RKO (cell line): ENCODE measurements at regions not wholly inside any gene's neighbourhood (a gene's known extent, or its start where the extent isn't known, plus 50 kb on each side); places are given as distances from the start of the nearest gene placed in this dataset.

Source experiments
- DNase-seq: peaks from one replicate; pipeline ENCODE4 v3.0.0-alpha.2; 2016; ENCODE audit warnings: low spot score

DNA sequence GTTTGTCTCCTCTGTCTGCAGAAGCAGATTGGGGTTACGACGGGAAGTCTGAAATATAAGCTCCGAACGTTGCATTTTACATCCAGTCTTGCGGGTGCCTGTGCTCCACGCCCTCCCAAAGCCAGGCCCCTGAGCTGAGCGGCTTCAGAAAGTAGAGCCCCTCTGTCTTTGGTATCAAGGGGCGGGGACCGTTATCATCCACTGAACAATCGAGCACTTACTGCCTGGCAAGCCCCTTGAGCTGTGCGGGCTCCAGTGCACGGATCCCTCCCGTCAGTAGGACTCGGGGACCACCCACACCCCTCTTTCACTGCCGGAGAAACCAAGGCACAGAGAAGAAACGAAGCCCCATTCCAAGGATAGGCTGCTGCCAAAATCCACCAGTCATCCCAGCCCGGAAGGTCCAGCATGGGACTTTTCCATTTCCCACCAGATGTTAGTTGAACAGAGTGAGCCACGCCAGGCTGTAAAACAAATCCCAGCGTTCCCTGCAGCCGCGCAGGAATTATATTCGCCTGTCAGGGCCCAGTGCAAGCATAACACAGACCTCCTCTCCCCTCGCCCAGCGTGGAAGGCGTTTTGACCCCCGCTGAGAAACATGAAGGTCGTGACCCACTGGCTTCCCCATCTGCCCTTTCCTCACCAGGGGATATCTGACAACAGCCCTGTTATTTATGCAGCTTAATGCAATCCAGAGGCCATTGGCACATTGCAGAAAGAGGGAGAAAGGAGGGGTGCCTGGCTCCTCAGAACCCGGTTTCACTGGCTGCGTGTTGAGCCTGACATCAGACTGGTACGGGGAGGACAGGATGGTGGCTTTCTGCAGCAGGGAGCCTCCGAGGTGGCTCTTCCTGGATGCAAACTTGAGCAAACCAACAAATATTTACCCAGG, 212.2 kb upstream of the FOXF1 start:
- no peak for DNase-seq

GRCh38 chr16:86298758-86299134, 211.6 kb upstream of the FOXF1 start:
- DNase-seq: no peak

- no peak for DNase-seq
These were observed 210.3 kb upstream of the FOXF1 start for GRCh38 chr16:86299882-86300610.

DNA sequence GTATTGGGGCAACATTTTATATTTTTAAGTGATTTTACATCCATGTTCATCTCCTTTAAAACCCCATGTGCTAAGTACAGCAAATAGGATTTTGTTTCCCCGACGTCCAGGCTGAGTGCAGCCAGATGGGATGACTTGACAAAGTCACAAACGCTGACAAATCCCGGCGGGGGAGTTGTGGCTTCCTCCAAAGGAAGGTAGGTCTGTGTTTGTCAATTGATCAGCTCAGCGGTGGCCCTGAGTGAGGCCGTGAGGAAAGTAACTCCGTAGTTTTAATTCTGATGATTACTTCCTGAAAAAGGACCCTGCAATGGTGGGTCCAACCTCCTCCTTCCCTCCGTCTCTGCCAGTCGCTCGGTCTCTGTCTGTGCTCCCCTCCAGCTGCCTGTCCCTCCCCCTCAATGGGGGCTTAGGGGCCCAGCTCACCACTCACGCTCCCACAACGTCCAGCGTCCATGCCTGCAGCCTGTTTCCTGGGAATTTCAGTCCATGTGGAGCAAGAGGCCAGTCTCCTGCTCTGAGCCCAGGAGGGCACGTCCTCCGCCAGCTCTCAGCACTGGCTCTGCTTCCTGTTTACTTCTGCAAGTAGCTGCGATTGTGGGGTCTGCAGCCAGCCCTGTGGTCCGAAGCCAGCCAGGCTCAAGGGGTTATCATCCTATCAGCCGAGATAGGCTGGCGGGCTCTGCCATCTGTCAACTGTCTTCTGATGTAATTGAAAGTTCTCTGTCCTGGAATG, 209.4 kb upstream of the FOXF1 start:
- DNase-seq: no peak

- no peak for DNase-seq
These were observed 207.8 kb upstream of the FOXF1 start for GRCh38 chr16:86302421-86303109.

- no peak for DNase-seq
These were observed 206.3 kb upstream of the FOXF1 start for GRCh38 chr16:86303787-86304678.

- no peak for DNase-seq
These were observed 205.5 kb upstream of the FOXF1 start for GRCh38 chr16:86304868-86305267.

- no peak for DNase-seq
These were observed 204.9 kb upstream of the FOXF1 start for GRCh38 chr16:86305440-86305839.

GRCh38 chr16:86306011-86306644, 204.2 kb upstream of the FOXF1 start:
- DNase-seq: no peak

GRCh38 chr16:86306811-86307513, 203.4 kb upstream of the FOXF1 start:
- DNase-seq: peak; percentile 18

GRCh38 chr16:86307514-86307903, 202.8 kb upstream of the FOXF1 start:
- no peak for DNase-seq

GRCh38 chr16:86308514-86308913, 201.8 kb upstream of the FOXF1 start:
- DNase-seq: no peak

- no peak for DNase-seq
These were observed 196.7 kb upstream of the FOXF1 start for GRCh38 chr16:86313631-86314030.

- no peak for DNase-seq
These were observed 195.8 kb upstream of the FOXF1 start for GRCh38 chr16:86314402-86315025.

DNA sequence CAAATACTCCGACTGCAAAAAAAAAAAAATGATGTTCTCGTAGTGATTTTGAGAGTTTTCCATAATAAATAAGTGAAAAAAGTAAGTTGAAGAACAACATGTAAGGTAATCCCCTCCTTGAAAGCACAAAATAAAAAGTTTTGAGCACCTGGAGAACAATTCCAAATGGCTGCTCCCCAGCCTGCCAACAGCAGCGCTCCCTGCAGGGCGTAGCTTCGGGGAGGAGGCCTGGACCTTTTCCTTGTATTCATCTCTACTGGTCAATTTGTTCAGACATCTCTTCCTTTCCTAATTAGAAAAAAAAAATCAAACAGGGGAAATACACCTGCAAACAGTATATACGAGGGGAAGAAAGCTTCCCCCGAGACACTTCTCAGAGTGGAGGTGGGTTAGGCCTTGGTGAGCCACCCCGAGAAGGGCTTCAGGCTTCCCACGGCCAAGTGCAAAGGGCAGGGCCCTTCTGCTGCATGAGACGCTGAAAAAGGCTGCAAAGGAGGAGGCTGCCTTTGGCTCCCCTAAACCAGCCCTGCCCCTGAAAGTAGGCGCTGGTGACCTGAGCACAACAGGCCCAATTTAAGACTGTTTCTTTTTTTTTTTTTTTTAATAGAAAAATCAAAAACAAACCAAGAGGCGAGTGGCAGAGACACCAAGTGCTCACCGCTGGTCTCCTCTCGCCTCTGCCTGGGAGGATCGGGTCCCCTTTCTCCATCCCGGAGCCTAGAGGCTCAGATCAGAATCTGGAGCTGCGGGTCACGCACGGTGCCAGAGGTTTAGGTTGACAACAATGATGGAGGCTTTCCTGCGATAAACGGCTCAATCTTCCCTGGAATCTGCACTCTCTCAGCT, 193.1 kb upstream of the FOXF1 start:
- no peak for DNase-seq

DNA sequence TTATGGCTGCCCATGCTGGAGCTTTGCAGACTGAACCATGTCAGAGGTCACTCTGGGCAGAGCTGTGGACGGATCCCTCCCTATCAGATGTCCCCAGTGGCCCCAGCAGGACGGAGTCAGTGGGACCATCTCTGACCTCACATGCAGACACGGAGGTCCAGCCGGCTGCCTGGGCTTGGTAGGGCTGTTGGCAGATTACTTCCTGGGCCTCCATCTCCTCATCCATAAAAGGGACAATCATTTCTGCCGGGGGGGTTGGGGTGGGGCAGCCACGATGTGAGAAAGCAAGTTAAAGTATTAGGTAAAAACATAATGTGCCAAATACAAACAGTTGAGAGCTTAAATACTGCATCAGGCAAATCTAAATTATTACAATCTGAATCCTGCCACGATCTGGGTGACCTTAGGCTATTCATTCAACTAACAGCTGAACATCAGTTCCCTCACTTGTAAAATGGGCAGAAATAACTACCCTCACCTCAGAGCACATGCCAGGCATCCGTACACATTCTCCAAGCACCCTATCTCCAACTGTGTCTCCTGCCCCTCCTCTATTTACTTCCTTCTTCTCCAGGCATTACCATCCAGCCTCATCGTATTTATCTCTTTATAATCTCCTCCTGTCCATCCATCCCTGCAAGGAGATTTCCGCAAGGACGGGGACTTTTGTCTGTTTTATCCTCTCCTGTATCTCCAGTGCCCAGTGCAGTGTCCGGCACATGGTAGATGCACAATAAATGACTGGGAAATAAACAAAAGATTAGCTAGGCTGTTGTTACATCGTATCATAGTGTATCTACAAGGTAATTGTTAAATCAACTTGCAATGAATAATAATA, 192.3 kb upstream of the FOXF1 start:
- DNase-seq: no peak

DNA sequence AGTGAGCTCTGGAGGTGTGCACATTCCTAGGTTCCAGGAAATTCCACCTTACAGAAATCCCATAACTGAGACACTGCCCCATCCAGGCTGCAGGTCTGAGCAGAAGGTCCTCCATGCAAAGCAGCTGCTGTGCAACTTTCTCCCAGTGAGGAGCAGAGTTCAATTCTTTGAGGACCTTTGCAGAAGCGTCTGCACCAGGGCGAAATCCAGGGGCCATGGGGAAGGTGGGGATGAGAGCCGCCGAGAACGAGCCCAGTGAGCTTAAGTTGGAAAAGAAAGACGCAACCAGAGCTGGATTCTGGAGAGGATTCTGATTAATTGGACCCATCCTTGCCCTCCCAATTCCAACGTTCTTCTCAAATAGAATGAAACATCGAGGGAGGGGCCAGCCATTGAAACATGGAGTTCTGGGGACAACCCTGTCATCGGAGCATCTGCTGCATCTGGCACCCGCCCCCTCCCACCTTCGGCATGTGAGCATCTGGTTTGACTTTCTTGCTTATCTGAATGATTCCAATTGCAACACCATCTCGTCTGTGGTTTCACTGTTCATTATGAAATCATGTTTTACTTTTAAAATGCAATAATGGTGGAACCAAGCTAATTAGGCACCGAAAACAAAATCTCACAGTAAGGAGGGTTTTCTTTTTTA, 190.6 kb upstream of the FOXF1 start:
- no peak for DNase-seq
